ENCODE measurements at regions not wholly inside any gene's neighbourhood (a gene's known extent, or its start where the extent isn't known, plus 50 kb on each side); places are given as distances from the start of the nearest gene placed in this dataset.

GRCh38 chr22:27192135-27192829 is 534.9 kb downstream of the MIAT start:
- H3K4me2 ChIP-seq (ENCODE audit: low read length): no peak overlapping the region
- H2AFZ ChIP-seq (ENCODE audit: low read depth, low read length): no peak overlapping the region
- H3K9ac ChIP-seq (ENCODE audit: low read length): no peak overlapping the region
- TF ChIP-seq EZH2phosphoT487 (IDR thresholded peaks at IDR 0.05; ENCODE audit: low read depth) (no peak), CTCF (IDR thresholded peaks at IDR 0.05; ENCODE audit: low read depth, low read length) (no peak)
- H3K4me1 ChIP-seq (ENCODE audit: low read length): no peaks in the 10 kb centered on the region
- H4K20me1 ChIP-seq (ENCODE audit: insufficient read depth, low read length): no peaks in the 10 kb centered on the region
- no peaks in the 10 kb centered on the region for H3K79me2 ChIP-seq (ENCODE audit: low read length)
- peaks cover 8% of the 10 kb centered on the region for H3K27me3 ChIP-seq (ENCODE audit: low read depth, low read length)
- no peak overlapping the region for H3K4me3 ChIP-seq (ENCODE audit: low read length)
- no peaks in the 10 kb centered on the region for H3K9me3 ChIP-seq (ENCODE audit: insufficient read depth, low read length)
- no peak overlapping the region for H3K27ac ChIP-seq (ENCODE audit: low read length)
- no peaks in the 10 kb centered on the region for H3K36me3 ChIP-seq (replicated peaks; ENCODE audit: low read depth, low read length)

GRCh38 chr22:27193215-27193614 is 535.8 kb downstream of the MIAT start:
- Histone ChIP-seq H4K20me1 (ENCODE audit: insufficient read depth, low read length) (no peaks in the 10 kb centered on the region), H3K9ac (ENCODE audit: low read length) (no peak overlapping the region), H3K27ac (ENCODE audit: low read length) (no peak overlapping the region), H3K27me3 (ENCODE audit: low read depth, low read length) (peaks cover 8% of the 10 kb centered on the region), H3K9me3 (ENCODE audit: insufficient read depth, low read length) (no peaks in the 10 kb centered on the region), H3K4me1 (ENCODE audit: low read length) (no peaks in the 10 kb centered on the region), H3K79me2 (ENCODE audit: low read length) (no peaks in the 10 kb centered on the region), H3K4me2 (ENCODE audit: low read length) (no peak overlapping the region), H3K4me3 (ENCODE audit: low read length) (no peak overlapping the region), H2AFZ (ENCODE audit: low read depth, low read length) (no peak overlapping the region), H3K36me3 (replicated peaks; ENCODE audit: low read depth, low read length) (no peaks in the 10 kb centered on the region)
- TF ChIP-seq CTCF (IDR thresholded peaks at IDR 0.05; ENCODE audit: low read depth, low read length): no peak
- TF ChIP-seq EZH2phosphoT487 (IDR thresholded peaks at IDR 0.05; ENCODE audit: low read depth): no peak

GRCh38 chr22:27193636-27194035 is 536.2 kb downstream of the MIAT start:
- H3K9me3 ChIP-seq (ENCODE audit: insufficient read depth, low read length): no peaks in the 10 kb centered on the region
- H3K79me2 ChIP-seq (ENCODE audit: low read length): no peaks in the 10 kb centered on the region
- H4K20me1 ChIP-seq (ENCODE audit: insufficient read depth, low read length): no peaks in the 10 kb centered on the region
- H3K27me3 ChIP-seq (ENCODE audit: low read depth, low read length): peaks cover 8% of the 10 kb centered on the region
- no peaks in the 10 kb centered on the region for H3K4me1 ChIP-seq (ENCODE audit: low read length)
- TF ChIP-seq EZH2phosphoT487 (IDR thresholded peaks at IDR 0.05; ENCODE audit: low read depth) (no peak), CTCF (IDR thresholded peaks at IDR 0.05; ENCODE audit: low read depth, low read length) (no peak)
- no peak overlapping the region for H3K4me2 ChIP-seq (ENCODE audit: low read length)
- H3K36me3 ChIP-seq (replicated peaks; ENCODE audit: low read depth, low read length): no peaks in the 10 kb centered on the region
- H3K27ac ChIP-seq (ENCODE audit: low read length): no peak overlapping the region
- no peak overlapping the region for H2AFZ ChIP-seq (ENCODE audit: low read depth, low read length)
- no peak overlapping the region for H3K9ac ChIP-seq (ENCODE audit: low read length)
- no peak overlapping the region for H3K4me3 ChIP-seq (ENCODE audit: low read length)

GRCh38 chr22:27194096-27194748 is 536.8 kb downstream of the MIAT start:
- Histone ChIP-seq H3K4me2 (ENCODE audit: low read length) (no peak overlapping the region), H2AFZ (ENCODE audit: low read depth, low read length) (no peak overlapping the region), H3K4me3 (ENCODE audit: low read length) (no peak overlapping the region), H3K27ac (ENCODE audit: low read length) (no peak overlapping the region), H3K9me3 (ENCODE audit: insufficient read depth, low read length) (no peaks in the 10 kb centered on the region), H3K36me3 (replicated peaks; ENCODE audit: low read depth, low read length) (no peaks in the 10 kb centered on the region), H4K20me1 (ENCODE audit: insufficient read depth, low read length) (no peaks in the 10 kb centered on the region), H3K27me3 (ENCODE audit: low read depth, low read length) (peaks cover 8% of the 10 kb centered on the region), H3K9ac (ENCODE audit: low read length) (no peak overlapping the region), H3K4me1 (ENCODE audit: low read length) (no peaks in the 10 kb centered on the region), H3K79me2 (ENCODE audit: low read length) (no peaks in the 10 kb centered on the region)
- TF ChIP-seq EZH2phosphoT487 (IDR thresholded peaks at IDR 0.05; ENCODE audit: low read depth): no peak
- TF ChIP-seq CTCF (IDR thresholded peaks at IDR 0.05; ENCODE audit: low read depth, low read length): no peak
